GM12878 (cell line): ENCODE measurements at regions not wholly inside any gene's neighbourhood (a gene's known extent, or its start where the extent isn't known, plus 50 kb on each side); places are given as distances from the start of the nearest gene placed in this dataset.

Experiments used
- CREB1 ChIP-seq: IDR thresholded peaks from 2 replicates; pipeline ENCODE4 v1.6.1; 2012; ENCODE audit warnings: low read depth, mild to moderate bottlenecking, inconsistent platforms
- EP300 ChIP-seq, 2 experiments: fragments of 150-350 bp in 1 of 2; IDR thresholded peaks; 2 replicates each; pipeline ENCODE4 v1.6.1; 2011 to 2012; ENCODE audit warnings: low read depth in 2 of 2, low read length in 2 of 2, borderline replicate concordance in 1 of 2, improper control_type of control experiment in 1 of 2, inconsistent platforms in 1 of 2; ENCODE audit not compliant: control insufficient read depth in 1 of 2
- MTA3 ChIP-seq: IDR thresholded peaks from 2 replicates; pipeline ENCODE4 v1.6.1; 2012; ENCODE audit warnings: low read length, inconsistent platforms, borderline replicate concordance
- NFIC ChIP-seq: IDR thresholded peaks from 2 replicates; pipeline ENCODE4 v1.6.1; 2012; ENCODE audit warnings: low read depth, mild to moderate bottlenecking, inconsistent platforms, low read length, moderate library complexity
- RAD21 ChIP-seq: IDR thresholded peaks from 2 replicates; pipeline ENCODE4 v1.6.1; 2011; ENCODE audit warnings: mild to moderate bottlenecking, low read depth, low read length, moderate library complexity; ENCODE audit not compliant: insufficient read depth
- RFX5 ChIP-seq: IDR thresholded peaks from 2 replicates; pipeline ENCODE4 v1.6.1; 2011; ENCODE audit warnings: low read depth, low read length, improper control_type of control experiment
- ZBTB40 ChIP-seq: fragments of 450-650 bp; IDR thresholded peaks from 2 replicates; pipeline ENCODE4 v1.6.1; 2016; ENCODE audit warnings: mild to moderate bottlenecking, moderate library complexity, borderline replicate concordance
- ZZZ3 ChIP-seq: IDR thresholded peaks from 2 replicates; pipeline ENCODE4 v1.6.1; 2011; ENCODE audit warnings: low read depth; ENCODE audit not compliant: control insufficient read depth, insufficient read length
- TF ChIP-seq, protein P1 (sequence below): fragments of 450-650 bp; formaldehyde crosslinking; IDR thresholded peaks from 2 replicates; pipeline ENCODE4 v1.5.0; 2022; ENCODE audit warnings: mild to moderate bottlenecking, missing genetic modification characterization
- TF ChIP-seq, protein P2 (sequence below), 3 experiments: IDR thresholded peaks in 2 of 3; conservative IDR thresholded peaks in 1 of 3; 2 replicates each; pipeline ENCODE4 v1.5.1; 2011; ENCODE audit warnings: low read depth in 3 of 3, low read length in 3 of 3, mild to moderate bottlenecking in 3 of 3, control low read depth in 2 of 3, moderate library complexity in 2 of 3, inconsistent platforms in 1 of 3, mixed read lengths in 1 of 3; ENCODE audit not compliant: control insufficient read depth in 2 of 3, insufficient read depth in 1 of 3; ENCODE audit errors: extremely low read depth in 1 of 3

- TF ChIP-seq ZBTB40 (no peak), RAD21 (no peak), ZZZ3 (no peak), EP300 (IDR thresholded peaks at IDR 0.05; ENCODE audit: borderline replicate concordance in 1 of 2, control insufficient read depth in 1 of 2, low read depth in 2 of 2, low read length in 2 of 2) (no peak), MTA3 (no peak), RFX5 (no peak), CREB1 (no peak), NFIC (no peak)
- TF ChIP-seq, protein P1, sequence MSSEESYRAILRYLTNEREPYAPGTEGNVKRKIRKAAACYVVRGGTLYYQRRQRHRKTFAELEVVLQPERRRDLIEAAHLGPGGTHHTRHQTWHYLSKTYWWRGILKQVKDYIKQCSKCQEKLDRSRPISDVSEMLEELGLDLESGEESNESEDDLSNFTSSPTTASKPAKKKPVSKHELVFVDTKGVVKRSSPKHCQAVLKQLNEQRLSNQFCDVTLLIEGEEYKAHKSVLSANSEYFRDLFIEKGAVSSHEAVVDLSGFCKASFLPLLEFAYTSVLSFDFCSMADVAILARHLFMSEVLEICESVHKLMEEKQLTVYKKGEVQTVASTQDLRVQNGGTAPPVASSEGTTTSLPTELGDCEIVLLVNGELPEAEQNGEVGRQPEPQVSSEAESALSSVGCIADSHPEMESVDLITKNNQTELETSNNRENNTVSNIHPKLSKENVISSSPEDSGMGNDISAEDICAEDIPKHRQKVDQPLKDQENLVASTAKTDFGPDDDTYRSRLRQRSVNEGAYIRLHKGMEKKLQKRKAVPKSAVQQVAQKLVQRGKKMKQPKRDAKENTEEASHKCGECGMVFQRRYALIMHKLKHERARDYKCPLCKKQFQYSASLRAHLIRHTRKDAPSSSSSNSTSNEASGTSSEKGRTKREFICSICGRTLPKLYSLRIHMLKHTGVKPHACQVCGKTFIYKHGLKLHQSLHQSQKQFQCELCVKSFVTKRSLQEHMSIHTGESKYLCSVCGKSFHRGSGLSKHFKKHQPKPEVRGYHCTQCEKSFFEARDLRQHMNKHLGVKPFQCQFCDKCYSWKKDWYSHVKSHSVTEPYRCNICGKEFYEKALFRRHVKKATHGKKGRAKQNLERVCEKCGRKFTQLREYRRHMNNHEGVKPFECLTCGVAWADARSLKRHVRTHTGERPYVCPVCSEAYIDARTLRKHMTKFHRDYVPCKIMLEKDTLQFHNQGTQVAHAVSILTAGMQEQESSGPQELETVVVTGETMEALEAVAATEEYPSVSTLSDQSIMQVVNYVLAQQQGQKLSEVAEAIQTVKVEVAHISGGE: no peak
- TF ChIP-seq, protein P2, sequence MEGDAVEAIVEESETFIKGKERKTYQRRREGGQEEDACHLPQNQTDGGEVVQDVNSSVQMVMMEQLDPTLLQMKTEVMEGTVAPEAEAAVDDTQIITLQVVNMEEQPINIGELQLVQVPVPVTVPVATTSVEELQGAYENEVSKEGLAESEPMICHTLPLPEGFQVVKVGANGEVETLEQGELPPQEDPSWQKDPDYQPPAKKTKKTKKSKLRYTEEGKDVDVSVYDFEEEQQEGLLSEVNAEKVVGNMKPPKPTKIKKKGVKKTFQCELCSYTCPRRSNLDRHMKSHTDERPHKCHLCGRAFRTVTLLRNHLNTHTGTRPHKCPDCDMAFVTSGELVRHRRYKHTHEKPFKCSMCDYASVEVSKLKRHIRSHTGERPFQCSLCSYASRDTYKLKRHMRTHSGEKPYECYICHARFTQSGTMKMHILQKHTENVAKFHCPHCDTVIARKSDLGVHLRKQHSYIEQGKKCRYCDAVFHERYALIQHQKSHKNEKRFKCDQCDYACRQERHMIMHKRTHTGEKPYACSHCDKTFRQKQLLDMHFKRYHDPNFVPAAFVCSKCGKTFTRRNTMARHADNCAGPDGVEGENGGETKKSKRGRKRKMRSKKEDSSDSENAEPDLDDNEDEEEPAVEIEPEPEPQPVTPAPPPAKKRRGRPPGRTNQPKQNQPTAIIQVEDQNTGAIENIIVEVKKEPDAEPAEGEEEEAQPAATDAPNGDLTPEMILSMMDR (IDR thresholded peaks at IDR 0.05 in 2 of 3, conservative IDR thresholded peaks at IDR 0.05 in 1 of 3; ENCODE audit: control insufficient read depth in 2 of 3, extremely low read depth in 1 of 3, insufficient read depth in 1 of 3, low read depth in 3 of 3, low read length in 3 of 3): no peak
Observed at GRCh38 chr22:27068121-27068520, 410.7 kb downstream of the MIAT start.
